ENCODE measurements at regions not wholly inside any gene's neighbourhood (a gene's known extent, or its start where the extent isn't known, plus 50 kb on each side); places are given as distances from the start of the nearest gene placed in this dataset.

GRCh38 chr5:39618391-39618790 lies 193.6 kb upstream of the DAB2 start:
- Histone ChIP-seq H3K4ac (ENCODE audit: low read depth, low read length) (no peak overlapping the region), H2BK15ac (ENCODE audit: low read depth, low read length) (no peak overlapping the region), H3T11ph (ENCODE audit: low read length) (no peak overlapping the region), H4K91ac (ENCODE audit: insufficient read length, low read depth, low read length) (no peak overlapping the region), H2BK120ac (ENCODE audit: low read depth, low read length, poor library complexity, severe bottlenecking) (no peak overlapping the region), H3K4me1 (ENCODE audit: insufficient read depth, low read length) (no peaks in the 10 kb centered on the region), H3K23me2 (ENCODE audit: insufficient read length, low read depth, low read length, poor library complexity, severe bottlenecking) (no peaks in the 10 kb centered on the region), H3K79me2 (ENCODE audit: insufficient read depth, low read length) (no peaks in the 10 kb centered on the region), H3K18ac (ENCODE audit: insufficient read length, low read depth, low read length) (no peak overlapping the region), H3K27me3 (ENCODE audit: insufficient read depth, low read length) (no peaks in the 10 kb centered on the region), H3K14ac (ENCODE audit: insufficient read depth, low read length) (no peak overlapping the region), H3K27ac (ENCODE audit: insufficient read length, low read depth, low read length) (no peak overlapping the region), H4K8ac (replicated peaks; ENCODE audit: insufficient read length, low read depth, low read length) (no peak overlapping the region), H2BK5ac (ENCODE audit: insufficient read length, low read length) (no peak overlapping the region), H3K23ac (ENCODE audit: insufficient read length, low read depth, low read length) (no peak overlapping the region), H3K9me3 (ENCODE audit: control insufficient read depth, low read depth, low read length) (no peaks in the 10 kb centered on the region), H3K79me1 (ENCODE audit: insufficient read depth, low read depth, low read length, poor library complexity, severe bottlenecking) (no peaks in the 10 kb centered on the region), H2BK12ac (ENCODE audit: insufficient read length, low read depth, low read length) (no peak overlapping the region), H3K9ac (ENCODE audit: extremely low read depth, insufficient read length, low read length) (no peak overlapping the region), H2AFZ (ENCODE audit: low read length) (no peak overlapping the region), H2AK5ac (ENCODE audit: insufficient read length, low read length) (no peak overlapping the region), H3K56ac (ENCODE audit: insufficient read length, low read depth, low read length) (no peak overlapping the region), H4K5ac (ENCODE audit: insufficient read length, low read depth, low read length) (no peak overlapping the region), H4K20me1 (ENCODE audit: control insufficient read depth, insufficient read depth, insufficient read length) (no peaks in the 10 kb centered on the region), H2BK20ac (ENCODE audit: low read depth, low read length, poor library complexity, severe bottlenecking) (no peak overlapping the region), H3K4me2 (ENCODE audit: insufficient read depth, insufficient read length, low read length) (no peak overlapping the region)
- no peaks in the 10 kb centered on the region; a peak in 2 of 5 replicates for H3K9me3 Mint-ChIP-seq
- H3K4me1 Mint-ChIP-seq, result no peaks in the 10 kb centered on the region
- no peaks in the 10 kb centered on the region for H3K27me3 Mint-ChIP-seq (ENCODE audit: low read depth)
- TF ChIP-seq, protein P1, sequence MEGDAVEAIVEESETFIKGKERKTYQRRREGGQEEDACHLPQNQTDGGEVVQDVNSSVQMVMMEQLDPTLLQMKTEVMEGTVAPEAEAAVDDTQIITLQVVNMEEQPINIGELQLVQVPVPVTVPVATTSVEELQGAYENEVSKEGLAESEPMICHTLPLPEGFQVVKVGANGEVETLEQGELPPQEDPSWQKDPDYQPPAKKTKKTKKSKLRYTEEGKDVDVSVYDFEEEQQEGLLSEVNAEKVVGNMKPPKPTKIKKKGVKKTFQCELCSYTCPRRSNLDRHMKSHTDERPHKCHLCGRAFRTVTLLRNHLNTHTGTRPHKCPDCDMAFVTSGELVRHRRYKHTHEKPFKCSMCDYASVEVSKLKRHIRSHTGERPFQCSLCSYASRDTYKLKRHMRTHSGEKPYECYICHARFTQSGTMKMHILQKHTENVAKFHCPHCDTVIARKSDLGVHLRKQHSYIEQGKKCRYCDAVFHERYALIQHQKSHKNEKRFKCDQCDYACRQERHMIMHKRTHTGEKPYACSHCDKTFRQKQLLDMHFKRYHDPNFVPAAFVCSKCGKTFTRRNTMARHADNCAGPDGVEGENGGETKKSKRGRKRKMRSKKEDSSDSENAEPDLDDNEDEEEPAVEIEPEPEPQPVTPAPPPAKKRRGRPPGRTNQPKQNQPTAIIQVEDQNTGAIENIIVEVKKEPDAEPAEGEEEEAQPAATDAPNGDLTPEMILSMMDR (conservative IDR thresholded peaks at IDR 0.05), result no peak
- no peak overlapping the region for H3K27ac Mint-ChIP-seq
- WGBS (ENCODE audit: extremely low coverage, insufficient read length, low lambda C conversion rate), result no CpG with 5 or more reads among the region's 5 CpGs
- H3K4me3 Mint-ChIP-seq, result no peak overlapping the region
- H3K36me3 Mint-ChIP-seq (ENCODE audit: insufficient read depth in 1 of 3, low read depth in 3 of 3), result no peaks in the 10 kb centered on the region; a peak in 1 of 7 replicates
- DNase-seq, result no peak

Data from H9 (cell line).